HG03025 (cell line): ENCODE measurements at regions not wholly inside any gene's neighbourhood (a gene's known extent, or its start where the extent isn't known, plus 50 kb on each side); places are given as distances from the start of the nearest gene placed in this dataset.

ENCODE experiments used
- ATAC-seq: cut with Tn5 transposase; IDR thresholded peaks from one replicate; pipeline ENCODE4 v1.9.1; 2021; ENCODE audit warnings: mild to moderate bottlenecking, moderate library complexity; ENCODE audit not compliant: unreplicated experiment, low FRiP score

DNA sequence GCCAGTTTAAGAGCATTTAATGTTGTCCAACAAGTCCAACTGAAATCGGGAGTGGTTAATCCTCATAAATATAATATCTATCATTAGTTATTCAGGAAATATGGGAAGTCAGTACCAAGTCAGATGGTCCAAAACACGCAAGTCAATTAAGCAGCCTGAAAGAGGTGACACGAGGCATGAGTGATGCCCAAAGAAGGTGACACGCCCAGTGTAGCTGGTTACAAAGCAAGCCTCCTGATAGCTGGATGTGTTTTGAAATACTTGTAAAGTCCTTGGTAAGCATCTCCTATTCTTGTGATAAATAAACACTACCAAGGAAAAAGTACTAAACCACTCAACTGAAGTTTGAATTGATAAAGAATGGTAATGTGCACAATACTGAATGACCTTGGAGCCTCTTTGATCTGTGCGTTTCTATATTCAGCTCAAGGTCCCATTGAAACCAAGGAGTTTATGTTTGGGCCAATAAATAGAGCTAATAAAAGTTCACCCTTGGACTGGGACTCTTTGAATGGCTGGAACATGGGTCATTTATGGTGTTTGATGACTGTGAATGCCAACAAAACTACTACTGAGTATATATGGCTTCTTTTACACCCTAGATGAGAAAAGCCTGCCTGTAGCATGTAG lies 93.2 kb upstream of the KLF3 start:
- no peak for ATAC-seq

GRCh38 chr4:38572793-38573192 lies 91.2 kb upstream of the KLF3 start:
- ATAC-seq = no peak

DNA sequence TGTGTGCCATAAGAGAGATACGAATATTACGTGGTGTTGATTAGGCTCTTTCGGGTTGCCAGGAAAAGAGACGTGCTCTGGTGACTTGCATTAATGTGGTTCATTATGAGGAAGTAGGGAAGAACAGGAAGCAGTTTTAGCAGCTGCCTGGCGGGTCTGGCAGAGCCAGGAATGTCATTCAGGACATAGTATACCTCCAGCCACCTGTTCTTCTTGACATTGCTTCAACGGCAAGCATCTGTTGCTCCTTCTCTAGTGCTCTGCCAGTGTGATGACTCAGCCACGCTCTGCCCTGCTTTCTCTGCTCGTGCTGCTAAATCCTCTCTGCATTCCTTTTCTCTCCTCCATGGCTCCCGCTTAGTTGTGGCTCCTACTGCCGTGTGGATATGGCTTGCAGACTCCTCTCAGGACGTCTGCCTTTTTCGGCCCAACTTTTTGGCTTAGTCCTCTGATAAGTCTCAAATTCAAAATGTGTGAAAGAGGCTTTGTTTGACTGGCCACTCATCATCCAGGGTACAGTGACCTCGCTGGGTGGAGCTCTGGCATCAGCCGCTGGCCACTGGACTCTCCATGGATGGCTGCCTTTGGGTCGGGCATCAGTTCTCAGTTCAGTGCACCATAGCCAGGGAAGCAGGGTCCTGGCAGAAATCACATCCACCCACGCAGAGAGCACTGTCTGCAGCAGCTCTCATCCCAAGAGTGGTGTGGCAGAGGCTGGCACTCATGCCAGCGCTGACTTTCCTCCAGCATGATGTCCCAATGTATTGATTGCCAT lies 89.3 kb upstream of the KLF3 start:
- no peak for ATAC-seq

GRCh38 chr4:38576767-38577166 lies 87.2 kb upstream of the KLF3 start:
- no peak for ATAC-seq

GRCh38 chr4:38577462-38577861 lies 86.5 kb upstream of the KLF3 start:
- no peak for ATAC-seq

GRCh38 chr4:38581426-38582106 lies 82.4 kb upstream of the KLF3 start:
- ATAC-seq = no peak

DNA sequence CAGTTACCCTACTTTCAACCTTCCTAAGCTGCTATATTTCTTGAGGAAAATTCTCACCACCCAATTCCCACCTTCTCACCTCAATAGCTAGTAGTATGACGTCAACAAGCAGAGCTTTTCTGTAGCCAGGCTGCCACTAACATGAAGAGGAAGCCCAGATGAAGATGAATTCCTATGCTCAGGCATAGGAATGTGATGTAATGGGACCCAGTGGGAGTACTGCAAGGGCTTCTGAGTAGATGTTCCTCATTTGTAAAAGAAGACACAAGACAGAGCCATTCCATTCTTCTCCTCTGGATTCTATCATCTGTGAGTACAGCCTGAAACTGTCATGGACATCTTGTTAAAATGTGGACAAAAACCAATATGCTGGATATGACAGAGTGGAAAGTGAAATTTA lies 81.6 kb upstream of the KLF3 start:
- no peak for ATAC-seq

DNA sequence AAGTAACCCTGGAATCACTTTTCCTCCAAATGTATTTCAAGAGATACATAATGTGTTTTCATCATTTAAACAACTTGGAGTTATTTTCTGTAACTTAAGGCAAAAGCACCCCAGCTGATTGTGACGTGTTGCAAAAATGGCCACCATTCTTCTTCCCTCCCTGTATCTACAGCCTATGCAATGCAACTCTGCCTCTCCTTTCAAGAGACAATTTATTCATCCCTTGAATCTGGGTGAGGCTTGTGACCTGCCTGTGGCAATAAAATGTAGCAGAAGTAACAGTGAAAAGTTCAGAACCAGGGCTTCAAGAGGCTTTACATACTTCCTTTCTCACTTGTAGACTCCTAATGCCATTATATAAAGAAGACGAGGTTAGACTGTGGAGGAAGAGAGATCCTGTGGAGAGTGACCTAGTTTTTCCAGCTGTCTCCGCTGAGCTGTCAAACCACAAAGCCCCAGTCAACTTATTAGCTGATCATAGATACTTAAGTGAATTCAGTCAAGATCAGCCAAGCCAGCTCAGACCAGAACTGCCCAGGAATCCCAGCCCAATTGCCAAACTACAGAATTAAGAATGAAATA lies 81.0 kb upstream of the KLF3 start:
- ATAC-seq = no peak

DNA sequence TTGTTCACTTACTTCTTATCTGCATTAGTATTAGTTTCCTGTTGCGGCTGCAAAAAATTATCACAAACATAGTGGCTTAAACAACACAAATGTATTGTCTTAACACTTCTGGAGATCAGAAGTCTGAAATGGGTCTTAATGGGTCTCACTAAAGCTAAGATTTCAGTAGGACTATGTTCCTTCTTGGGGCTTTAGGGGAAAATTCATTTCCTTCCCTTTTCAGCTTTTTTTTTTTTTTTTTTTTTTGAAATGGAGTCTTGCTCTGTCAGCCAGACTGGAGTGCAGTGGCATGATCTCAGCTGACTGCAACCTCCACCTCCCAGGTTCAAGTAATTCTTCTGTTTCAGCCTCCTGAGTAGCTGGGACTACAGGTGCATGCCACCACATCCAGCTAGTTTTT lies 78.1 kb upstream of the KLF3 start:
- ATAC-seq = no peak

DNA sequence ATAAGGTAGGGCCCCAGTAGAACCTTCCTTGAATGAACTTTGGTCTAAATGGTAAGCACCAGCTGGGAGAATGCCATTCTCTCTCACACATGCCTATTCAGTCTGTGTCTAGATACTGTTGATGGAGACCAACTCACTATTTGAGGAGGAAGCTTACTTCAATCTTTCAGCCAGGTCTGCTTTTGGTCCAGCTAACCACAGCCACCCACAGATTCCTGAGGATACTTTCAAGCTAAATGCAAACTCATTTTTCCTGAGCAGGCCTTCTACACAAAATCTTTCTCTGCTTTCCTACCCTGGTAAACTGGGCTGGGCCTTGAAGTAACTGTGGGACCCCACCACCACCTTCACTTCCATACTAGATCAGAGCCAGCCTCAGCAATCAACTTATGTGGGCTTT lies 76.9 kb upstream of the KLF3 start:
- ATAC-seq = no peak

DNA sequence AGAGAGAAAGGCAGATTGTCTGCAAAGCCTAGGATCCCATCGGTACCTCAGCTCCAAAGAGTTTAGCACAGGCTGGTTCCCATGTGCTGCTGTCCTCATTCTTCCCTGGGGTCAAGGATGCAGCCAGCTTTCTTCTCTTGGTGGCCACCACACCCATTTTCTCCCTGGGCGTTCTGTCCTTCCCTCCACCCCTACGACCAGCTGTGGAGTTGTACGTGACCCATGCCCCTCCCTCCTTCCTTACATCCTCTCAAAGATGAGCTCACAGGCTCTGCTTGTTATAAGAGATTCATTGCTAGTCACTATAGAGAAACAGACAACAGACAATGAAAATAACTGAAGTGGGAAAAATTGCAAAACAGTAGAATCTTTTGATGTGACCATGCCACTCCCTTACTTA lies 74.0 kb upstream of the KLF3 start:
- ATAC-seq = no peak

DNA sequence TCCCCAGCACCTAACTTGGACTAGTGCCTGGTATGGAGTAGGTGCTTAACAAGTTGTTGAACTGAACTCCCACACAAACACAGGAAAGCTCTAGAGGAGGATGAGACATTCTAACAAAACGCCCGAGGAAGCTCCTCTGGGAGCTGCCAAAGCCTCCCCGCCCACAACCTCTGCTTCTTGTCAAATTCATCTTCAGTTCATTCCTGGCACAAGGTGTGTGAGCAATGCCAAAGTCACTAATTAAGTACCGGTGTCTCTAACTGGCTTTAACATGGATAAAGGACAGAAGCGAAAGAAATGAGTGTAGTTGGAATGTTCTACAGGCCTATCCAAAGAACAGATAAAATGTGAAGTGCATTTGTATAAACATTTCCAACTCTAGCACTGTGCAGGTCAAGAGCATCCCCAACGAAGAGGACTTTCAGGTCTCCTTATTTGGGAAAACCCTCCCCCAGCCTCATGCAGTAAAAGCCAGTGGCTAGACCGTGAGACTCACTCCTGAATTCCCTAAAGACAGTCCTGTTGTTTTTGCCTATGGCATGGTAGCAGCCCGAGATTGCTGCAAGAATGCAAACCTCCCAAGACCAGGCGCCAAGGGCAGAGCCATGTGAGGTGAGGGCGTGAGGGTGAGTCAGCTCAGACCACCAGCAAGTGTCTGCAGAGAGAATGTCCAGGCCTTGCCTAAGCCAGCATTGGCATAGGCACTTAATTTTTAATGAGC lies 72.2 kb upstream of the KLF3 start:
- ATAC-seq = no peak

DNA sequence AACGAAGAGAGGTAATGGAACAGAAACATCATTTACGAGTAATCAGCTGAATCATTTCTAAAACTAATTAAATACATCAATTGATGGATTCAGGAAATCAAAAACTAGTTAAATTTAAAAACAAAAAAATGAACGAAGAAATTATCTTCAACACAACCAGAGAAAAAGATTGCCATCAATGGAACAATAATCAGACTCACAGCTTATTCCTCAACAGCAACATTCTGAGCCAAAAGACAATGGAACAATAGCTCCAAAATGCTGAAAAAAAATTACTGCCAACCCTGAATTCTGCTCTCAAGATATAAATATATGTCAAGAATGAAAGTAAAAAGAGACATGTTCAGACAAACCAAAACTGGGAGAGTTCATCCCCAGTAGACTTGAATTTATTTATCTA lies 65.5 kb upstream of the KLF3 start:
- no peak for ATAC-seq

- no peak for ATAC-seq
Measured at GRCh38 chr4:38600575-38600974, 63.4 kb upstream of the KLF3 start.

DNA sequence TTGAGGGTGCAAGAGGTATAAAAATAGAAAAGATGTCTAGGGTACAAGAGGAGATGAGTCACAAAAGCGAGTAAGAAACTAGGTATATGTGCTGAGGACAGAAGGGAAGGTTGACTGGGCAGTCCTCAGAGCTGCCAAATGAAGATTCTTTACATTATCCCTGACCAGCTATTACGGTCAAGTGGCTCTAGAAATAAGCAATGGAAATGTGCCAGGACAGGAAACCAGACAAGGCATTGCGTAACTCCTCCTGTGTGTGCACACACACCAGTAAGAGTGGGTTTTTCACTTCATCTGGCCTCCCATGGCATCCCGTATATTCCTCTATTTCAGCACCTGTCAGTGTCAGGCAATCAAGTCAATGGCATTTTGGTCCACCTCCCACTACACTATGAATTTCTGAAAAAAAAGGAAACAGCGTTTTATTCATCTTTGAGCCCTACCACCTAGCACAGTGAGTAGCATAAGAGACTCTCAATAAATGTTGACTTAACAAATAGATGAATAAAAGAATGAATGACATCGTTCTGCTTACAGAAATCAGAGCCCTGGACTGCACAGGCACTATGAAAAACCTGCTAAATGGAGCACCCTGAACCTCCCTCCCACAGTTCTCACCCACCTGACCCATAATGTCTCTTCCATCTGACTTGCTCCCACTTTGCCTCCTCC lies 62.6 kb upstream of the KLF3 start:
- ATAC-seq = no peak

GRCh38 chr4:38601916-38602291 lies 62.1 kb upstream of the KLF3 start:
- no peak for ATAC-seq

- ATAC-seq = no peak
Measured at GRCh38 chr4:38603652-38604051, 60.3 kb upstream of the KLF3 start.

GRCh38 chr4:38605181-38605752 lies 58.7 kb upstream of the KLF3 start:
- ATAC-seq = no peak

DNA sequence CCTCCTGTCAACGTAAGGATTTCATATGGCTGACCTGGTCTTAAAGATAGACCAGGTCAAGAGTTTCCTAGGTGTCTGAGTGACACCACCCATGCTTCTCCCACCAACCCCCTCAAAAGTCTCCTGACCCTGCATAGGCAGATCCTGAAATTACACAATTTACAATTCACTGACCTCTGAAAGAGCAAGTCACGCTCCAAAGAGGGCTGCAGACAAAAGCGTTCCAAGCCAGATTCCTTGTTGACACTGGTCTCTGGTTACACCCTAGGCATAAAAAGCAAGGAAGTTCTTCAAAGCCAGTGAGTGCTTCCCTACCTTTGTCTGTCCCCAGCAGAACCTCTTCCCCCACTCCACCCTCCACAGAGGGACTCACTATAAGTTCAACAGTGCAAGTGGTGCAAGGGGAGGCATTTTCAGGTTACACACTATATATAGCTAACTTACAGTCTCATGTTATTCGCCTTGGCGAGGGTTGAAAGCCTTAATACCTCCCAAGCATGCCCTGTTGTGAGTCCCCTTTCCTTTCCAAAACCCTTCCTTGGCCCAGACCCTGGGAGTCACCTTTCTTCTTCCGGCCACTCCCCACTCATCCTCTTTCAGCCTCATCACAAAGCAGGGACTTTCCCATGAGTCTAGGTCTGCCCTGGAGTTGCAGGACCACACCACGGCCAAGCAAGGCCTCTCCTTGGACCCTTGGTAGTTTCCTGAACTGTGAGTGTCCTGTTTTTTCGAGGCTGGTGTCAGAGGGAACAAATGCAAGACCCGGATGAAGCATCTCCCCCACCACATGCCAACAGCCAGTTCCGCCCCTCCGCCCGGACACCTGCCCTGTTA lies 58.0 kb upstream of the KLF3 start:
- ATAC-seq = no peak
